Testis (tissue), 2 donors: ENCODE measurements at regions not wholly inside any gene's neighbourhood (a gene's known extent, or its start where the extent isn't known, plus 50 kb on each side); places are given as distances from the start of the nearest gene placed in this dataset.

Source experiments
- CTCF ChIP-seq, 3 experiments: fragments of 450-650 bp in 2 of 3; fragments of 200-600 bp in 1 of 3; sonication (generic) in 1 of 3; IDR thresholded peaks; one replicate each; pipeline ENCODE4 v1.5.1; 2016 to 2019; ENCODE audit warnings: antibody characterized with exemption in 3 of 3, mild to moderate bottlenecking in 2 of 3, moderate library complexity in 1 of 3
- POLR2A ChIP-seq: fragments of 450-650 bp; IDR thresholded peaks from one replicate; pipeline ENCODE4 v1.6.1; 2017; ENCODE audit warnings: antibody characterized with exemption, mild to moderate bottlenecking, moderate library complexity

DNA sequence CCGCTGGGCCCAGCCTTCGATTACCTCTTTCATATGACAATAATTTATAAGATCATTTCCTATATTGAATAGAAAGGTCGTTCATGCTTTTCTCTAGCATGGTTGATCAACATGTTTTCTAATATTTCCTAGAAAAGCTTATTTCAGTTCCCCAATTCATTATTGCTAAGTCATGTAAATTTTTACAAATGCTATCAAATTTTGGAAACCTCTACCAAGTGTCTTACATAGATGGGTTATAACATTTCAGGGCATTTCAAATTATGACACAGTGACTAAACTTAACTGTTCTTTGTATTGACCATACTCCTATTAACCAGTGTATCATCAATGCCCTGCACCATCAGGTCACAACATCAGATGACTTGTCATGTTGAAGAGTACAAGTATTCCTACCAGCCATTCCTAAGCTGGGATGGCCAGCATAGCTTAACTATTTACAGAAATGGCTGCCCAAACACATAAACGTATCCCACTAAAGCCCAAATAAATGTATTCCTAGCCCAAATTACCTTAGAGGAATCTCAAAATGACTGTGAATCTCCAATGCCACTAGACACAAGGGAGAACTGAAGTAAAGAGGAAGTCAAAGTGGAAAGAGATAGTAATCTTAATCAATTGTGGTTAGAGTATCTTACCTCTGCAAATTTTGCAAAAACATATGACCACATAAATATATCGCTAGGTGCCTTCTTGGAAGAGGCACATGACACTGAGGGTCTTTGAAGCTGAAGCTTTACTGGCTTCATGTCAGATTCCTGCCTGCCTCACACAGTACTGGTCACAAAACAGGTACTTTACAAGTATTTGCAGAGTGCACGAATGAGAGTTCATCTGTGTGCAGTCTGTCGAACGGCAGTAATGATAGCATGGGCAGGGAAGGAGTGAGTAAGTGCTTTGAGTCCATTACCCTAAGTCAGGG, 87.3 kb upstream of the TLK1 start:
- TF ChIP-seq POLR2A (no peak), CTCF (IDR thresholded peaks at IDR 0.05) (no peak)
